NB4 (cell line): ENCODE measurements at regions not wholly inside any gene's neighbourhood (a gene's known extent, or its start where the extent isn't known, plus 50 kb on each side); places are given as distances from the start of the nearest gene placed in this dataset.

Experiments
- MYC ChIP-seq: IDR thresholded peaks from 2 replicates; pipeline ENCODE4 v1.6.1; 2011; ENCODE audit warnings: low read depth, low read length
- POLR2A ChIP-seq: IDR thresholded peaks from 2 replicates; pipeline ENCODE4 v1.6.1; 2011; ENCODE audit warnings: mild to moderate bottlenecking; ENCODE audit not compliant: insufficient read length; ENCODE audit errors: extremely low read depth
- TF ChIP-seq, protein P1 (sequence below): IDR thresholded peaks from one replicate; pipeline ENCODE4 v1.5.1; 2012; ENCODE audit warnings: low read depth, low read length
- TF ChIP-seq, protein P2 (sequence below): IDR thresholded peaks from 2 replicates; pipeline ENCODE4 v1.6.1; 2011; ENCODE audit warnings: low read depth, low read length

DNA sequence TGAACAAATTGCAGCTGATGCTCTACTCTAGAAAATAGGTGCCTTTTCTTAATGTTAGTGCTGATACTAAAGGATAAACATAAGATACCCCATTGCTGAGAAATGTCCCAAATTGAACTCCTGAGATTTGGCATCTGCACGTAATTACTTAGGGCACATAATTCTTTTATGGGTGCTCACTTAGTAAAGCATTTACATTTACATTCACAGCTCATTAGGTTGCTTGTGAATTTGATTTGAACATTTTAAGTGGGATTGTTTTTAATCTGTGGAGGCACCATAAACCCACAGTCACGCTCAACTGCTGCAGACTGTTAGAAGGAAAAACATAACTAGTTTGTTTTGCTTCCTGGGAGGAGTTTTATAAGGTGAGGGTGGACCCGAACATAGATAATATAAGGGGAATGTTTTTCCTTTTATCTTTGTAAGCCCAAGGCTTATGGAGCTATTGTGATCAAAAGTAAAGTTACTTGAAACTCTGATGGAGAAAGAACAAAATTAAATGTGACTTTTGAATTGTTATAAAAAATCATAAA is 560.8 kb downstream of the REEP3 start:
- TF ChIP-seq, protein P1, sequence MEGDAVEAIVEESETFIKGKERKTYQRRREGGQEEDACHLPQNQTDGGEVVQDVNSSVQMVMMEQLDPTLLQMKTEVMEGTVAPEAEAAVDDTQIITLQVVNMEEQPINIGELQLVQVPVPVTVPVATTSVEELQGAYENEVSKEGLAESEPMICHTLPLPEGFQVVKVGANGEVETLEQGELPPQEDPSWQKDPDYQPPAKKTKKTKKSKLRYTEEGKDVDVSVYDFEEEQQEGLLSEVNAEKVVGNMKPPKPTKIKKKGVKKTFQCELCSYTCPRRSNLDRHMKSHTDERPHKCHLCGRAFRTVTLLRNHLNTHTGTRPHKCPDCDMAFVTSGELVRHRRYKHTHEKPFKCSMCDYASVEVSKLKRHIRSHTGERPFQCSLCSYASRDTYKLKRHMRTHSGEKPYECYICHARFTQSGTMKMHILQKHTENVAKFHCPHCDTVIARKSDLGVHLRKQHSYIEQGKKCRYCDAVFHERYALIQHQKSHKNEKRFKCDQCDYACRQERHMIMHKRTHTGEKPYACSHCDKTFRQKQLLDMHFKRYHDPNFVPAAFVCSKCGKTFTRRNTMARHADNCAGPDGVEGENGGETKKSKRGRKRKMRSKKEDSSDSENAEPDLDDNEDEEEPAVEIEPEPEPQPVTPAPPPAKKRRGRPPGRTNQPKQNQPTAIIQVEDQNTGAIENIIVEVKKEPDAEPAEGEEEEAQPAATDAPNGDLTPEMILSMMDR: no peak
- no peak for TF ChIP-seq POLR2A
- TF ChIP-seq, protein P2, sequence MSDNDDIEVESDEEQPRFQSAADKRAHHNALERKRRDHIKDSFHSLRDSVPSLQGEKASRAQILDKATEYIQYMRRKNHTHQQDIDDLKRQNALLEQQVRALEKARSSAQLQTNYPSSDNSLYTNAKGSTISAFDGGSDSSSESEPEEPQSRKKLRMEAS: no peak
- no peak for TF ChIP-seq MYC
